Fibroblast of the aortic adventitia (primary cell): ENCODE measurements at regions not wholly inside any gene's neighbourhood (a gene's known extent, or its start where the extent isn't known, plus 50 kb on each side); places are given as distances from the start of the nearest gene placed in this dataset.
"Not testable (repeated sequence)": the region's sequence is repeated elsewhere in the genome, so short reads cannot be mapped to it uniquely, and the experiment has no call there.

Experiments used
- DNase-seq: peaks from one replicate; pipeline ENCODE4 v3.0.0-alpha.2; 2010; ENCODE audit warnings: low read depth
- H3K4me3 ChIP-seq: 2 replicates; pipeline ENCODE4 v1.5.1; 2011; ENCODE audit warnings: low read depth, mild to moderate bottlenecking, control low read depth, low read length, moderate library complexity
- TF ChIP-seq, protein P1 (sequence below): IDR thresholded peaks from 2 replicates; pipeline ENCODE4 v1.5.1; 2011; ENCODE audit warnings: mild to moderate bottlenecking, low read length, control low read depth, inconsistent platforms; ENCODE audit not compliant: insufficient read depth

DNA sequence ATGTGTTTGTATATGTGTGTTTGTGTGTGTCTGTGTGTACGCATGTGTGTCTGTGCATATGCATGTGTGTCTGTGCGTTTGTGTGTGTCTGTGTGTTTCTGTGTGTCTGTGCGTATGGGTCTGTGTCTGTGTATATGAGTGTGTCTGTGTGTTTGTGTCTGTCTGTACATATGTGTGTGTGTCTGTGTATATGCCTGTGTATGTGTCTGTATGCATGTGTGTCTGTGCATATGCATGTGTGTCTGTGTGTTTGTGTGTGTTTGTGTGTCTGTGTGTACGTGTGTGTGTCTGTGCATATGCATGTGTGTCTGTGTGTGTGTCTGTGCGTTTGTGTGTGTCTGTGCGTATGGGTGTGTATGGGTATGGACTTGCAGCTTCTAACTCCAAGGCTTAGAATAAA is 174.0 kb upstream of the NOX3 start:
- no peak for DNase-seq
- TF ChIP-seq, protein P1, sequence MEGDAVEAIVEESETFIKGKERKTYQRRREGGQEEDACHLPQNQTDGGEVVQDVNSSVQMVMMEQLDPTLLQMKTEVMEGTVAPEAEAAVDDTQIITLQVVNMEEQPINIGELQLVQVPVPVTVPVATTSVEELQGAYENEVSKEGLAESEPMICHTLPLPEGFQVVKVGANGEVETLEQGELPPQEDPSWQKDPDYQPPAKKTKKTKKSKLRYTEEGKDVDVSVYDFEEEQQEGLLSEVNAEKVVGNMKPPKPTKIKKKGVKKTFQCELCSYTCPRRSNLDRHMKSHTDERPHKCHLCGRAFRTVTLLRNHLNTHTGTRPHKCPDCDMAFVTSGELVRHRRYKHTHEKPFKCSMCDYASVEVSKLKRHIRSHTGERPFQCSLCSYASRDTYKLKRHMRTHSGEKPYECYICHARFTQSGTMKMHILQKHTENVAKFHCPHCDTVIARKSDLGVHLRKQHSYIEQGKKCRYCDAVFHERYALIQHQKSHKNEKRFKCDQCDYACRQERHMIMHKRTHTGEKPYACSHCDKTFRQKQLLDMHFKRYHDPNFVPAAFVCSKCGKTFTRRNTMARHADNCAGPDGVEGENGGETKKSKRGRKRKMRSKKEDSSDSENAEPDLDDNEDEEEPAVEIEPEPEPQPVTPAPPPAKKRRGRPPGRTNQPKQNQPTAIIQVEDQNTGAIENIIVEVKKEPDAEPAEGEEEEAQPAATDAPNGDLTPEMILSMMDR = no peak
- no peak overlapping the region for H3K4me3 ChIP-seq

DNA sequence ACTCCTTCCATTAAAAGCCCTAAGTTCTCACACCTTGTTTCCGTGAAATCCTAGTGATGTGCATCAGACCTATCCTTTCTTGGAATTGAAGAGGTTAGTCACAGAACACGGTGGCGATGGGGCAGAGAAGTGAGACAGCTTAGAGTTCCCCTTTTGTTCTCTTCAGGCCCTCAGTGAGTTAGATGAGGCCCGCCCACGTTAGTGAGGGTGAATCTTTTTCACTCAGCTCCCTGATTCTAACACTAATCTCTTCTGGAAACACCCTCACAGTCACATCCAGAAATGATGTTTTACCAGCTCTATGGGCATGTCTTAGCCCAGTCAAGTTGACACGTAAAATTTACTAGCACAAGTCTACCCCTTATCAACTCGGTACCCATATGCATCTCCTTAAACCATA is 172.7 kb upstream of the NOX3 start:
- TF ChIP-seq, protein P1 = no peak
- DNase-seq = no peak
- no peak overlapping the region for H3K4me3 ChIP-seq

DNA sequence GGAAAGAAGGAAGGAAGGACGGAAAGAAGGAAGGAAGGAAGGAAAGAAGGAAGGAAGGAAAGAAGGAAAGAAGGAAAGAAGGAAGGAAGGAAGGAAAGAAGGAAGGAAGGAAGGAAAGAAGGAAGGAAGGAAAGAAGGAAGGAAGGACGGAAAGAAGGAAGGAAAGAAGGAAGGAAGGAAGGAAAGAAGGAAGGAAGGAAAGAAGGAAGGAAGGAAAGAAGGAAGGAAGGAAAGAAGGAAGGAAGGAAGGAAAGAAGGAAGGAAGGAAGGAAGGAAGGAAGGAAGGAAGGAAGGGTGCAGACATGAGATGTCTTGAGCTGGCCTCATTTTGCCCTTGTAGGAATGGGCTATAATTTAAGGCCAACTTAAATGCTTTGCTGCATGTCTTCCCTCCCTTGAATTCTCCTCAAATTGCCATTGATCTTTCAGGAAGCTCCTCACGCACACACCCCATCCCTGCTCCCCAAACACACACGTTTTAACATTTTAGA is 172.1 kb upstream of the NOX3 start:
- H3K4me3 ChIP-seq, DNase-seq: not testable (repeated sequence)

DNA sequence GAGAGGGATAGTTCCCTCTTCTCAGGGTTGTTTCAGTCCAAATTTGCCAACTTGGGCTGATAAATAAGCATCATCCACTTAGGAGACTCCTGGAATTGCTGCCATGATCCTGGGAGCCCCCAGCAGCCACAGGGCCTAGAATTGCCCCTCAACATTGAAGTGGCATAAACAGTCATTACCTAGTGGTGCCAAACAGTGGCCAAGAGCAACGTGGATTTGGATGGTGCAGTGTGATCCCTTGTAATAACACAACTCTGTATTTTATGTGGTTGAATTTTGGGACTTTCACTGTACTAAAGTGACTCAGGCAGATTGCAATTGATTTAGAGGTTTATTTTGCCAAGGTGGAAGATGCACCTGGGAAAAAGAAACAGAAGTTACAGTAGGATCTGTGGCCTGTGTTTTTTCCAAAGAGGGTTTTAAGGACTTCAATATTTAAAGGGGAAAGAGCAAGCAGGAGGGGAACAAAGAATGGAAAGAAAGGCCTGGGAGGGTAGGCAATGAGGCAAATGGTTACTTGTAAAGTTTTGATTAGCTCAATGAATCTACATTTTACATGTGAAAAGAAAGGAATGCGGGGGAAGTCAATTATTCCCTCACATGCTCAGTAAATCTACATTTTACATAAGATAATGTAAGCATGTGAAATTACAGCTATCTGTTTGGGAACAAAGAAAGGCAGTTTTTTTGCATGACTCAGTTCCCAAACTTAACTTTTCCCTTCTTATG is 168.0 kb upstream of the NOX3 start:
- TF ChIP-seq, protein P1 = no peak
- H3K4me3 ChIP-seq = no peak overlapping the region
- DNase-seq = no peak

DNA sequence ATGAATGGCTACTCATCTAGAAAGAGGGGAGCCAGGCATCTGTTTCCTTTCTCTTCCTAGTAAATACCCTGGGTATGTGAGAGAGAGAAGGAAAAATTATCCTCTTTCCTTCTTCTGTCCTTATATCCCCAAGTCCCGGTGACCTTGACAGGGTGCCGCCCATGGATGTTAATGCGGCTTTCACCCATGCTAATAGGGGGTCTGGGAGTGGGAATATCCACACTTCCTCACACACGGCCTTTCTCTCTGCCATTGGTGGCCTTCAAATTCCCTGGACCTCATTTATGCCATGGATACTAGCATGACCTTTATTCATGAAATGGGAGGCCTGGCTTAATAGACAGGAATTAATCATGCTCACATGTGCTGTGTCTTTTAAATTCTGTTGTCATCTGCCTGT is 159.0 kb upstream of the NOX3 start:
- TF ChIP-seq, protein P1 = no peak
- H3K4me3 ChIP-seq = no peak overlapping the region
- DNase-seq = no peak

DNA sequence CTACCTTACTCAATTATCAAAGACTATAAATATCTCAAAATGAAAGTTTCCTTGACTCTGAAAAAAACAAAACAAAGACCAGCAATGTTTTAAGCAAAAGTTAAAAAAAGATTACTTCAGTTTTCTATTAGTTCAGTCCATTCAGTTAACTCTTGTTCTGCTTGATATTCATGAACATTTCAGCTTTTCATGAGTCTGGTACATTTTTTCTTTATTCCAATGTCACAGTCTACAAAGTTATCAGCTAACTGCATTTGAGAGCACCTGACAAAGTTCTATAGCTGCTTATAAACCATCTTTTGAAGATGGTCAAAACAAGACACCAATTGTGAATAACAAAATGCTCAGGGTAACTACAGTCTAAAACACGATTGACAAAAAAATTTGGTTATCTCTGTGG is 156.1 kb upstream of the NOX3 start:
- H3K4me3 ChIP-seq = no peak overlapping the region
- TF ChIP-seq, protein P1 = no peak
- DNase-seq = no peak

DNA sequence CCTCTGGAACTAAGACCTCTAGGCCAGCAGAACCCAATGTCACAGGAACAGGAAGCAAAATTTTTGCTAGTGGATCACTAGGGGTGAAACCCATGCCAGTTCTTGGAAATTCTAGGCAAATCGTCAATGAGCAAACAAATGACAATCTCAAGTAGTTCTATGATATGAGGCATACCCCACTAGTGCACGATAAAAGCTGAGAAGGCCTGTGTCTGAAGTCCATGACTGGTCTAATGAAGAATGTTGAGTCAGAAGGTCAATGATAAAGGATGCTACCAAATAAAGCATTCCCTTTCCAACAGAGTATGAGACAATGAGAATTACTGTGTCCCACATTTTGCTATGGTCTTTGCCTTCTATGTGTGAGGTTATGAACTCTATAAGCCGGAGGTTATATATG is 149.4 kb upstream of the NOX3 start:
- TF ChIP-seq, protein P1 = no peak
- peak; percentile 46 for DNase-seq
- no peak overlapping the region for H3K4me3 ChIP-seq
